ENCODE measurements at regions not wholly inside any gene's neighbourhood (a gene's known extent, or its start where the extent isn't known, plus 50 kb on each side); places are given as distances from the start of the nearest gene placed in this dataset.
A peak's percentile ranks its signal among the peaks of the same experiment; 100 is the strongest.

- peak; percentile 10 for DNase-seq (ENCODE audit: low read depth, low spot score)
- in situ Hi-C loops (cut with HindIII; ENCODE audit: low pct_unique_long_range_greater_than_20kb, low sequenced_read_pairs): no loop called here
These were observed 221.2 kb downstream of the GABRG2 start for GRCh38 chr5:162288647-162289296.

- in situ Hi-C loops (cut with HindIII; ENCODE audit: low pct_unique_long_range_greater_than_20kb, low sequenced_read_pairs): no loop called here
- DNase-seq (ENCODE audit: low read depth, low spot score): no peak
These were observed 221.9 kb downstream of the GABRG2 start for GRCh38 chr5:162289489-162289888.

GRCh38 chr5:162299793-162300192, 232.2 kb downstream of the GABRG2 start:
- in situ Hi-C loops (cut with HindIII; ENCODE audit: low pct_unique_long_range_greater_than_20kb, low sequenced_read_pairs): no loop called here
- DNase-seq (ENCODE audit: low read depth, low spot score): no peak

- no peak for DNase-seq (ENCODE audit: low read depth, low spot score)
- in situ Hi-C loops (cut with HindIII; ENCODE audit: low pct_unique_long_range_greater_than_20kb, low sequenced_read_pairs): no loop called here
These were observed 233.8 kb downstream of the GABRG2 start for GRCh38 chr5:162301356-162301755.

- in situ Hi-C loops (cut with HindIII; ENCODE audit: low pct_unique_long_range_greater_than_20kb, low sequenced_read_pairs): no loop called here
- no peak for DNase-seq (ENCODE audit: low read depth, low spot score)
These were observed 255.9 kb downstream of the GABRG2 start for GRCh38 chr5:162323466-162323865.

- in situ Hi-C loops (cut with HindIII; ENCODE audit: low pct_unique_long_range_greater_than_20kb, low sequenced_read_pairs): no loop called here
- no peak for DNase-seq (ENCODE audit: low read depth, low spot score)
These were observed 256.8 kb downstream of the GABRG2 start for GRCh38 chr5:162324328-162324727.

- in situ Hi-C loops (cut with HindIII; ENCODE audit: low pct_unique_long_range_greater_than_20kb, low sequenced_read_pairs): no loop called here
- no peak for DNase-seq (ENCODE audit: low read depth, low spot score)
These were observed 257.7 kb downstream of the GABRG2 start for GRCh38 chr5:162325143-162325727.

GRCh38 chr5:162334944-162335343, 267.4 kb downstream of the GABRG2 start:
- in situ Hi-C loops (cut with HindIII; ENCODE audit: low pct_unique_long_range_greater_than_20kb, low sequenced_read_pairs): no loop called here

GRCh38 chr5:162360373-162360931, 292.9 kb downstream of the GABRG2 start:
- in situ Hi-C loops (cut with HindIII; ENCODE audit: low pct_unique_long_range_greater_than_20kb, low sequenced_read_pairs): no loop called here
- no peak for DNase-seq (ENCODE audit: low read depth, low spot score)

More at GRCh38 chr5:162334944-162335343, 267.4 kb downstream of the GABRG2 start:
- no peak for DNase-seq (ENCODE audit: low read depth, low spot score)

- in situ Hi-C loops (cut with HindIII; ENCODE audit: low pct_unique_long_range_greater_than_20kb, low sequenced_read_pairs): no loop called here
- DNase-seq (ENCODE audit: low read depth, low spot score): no peak
These were observed 304.7 kb downstream of the GABRG2 start for GRCh38 chr5:162372256-162372655.

GRCh38 chr5:162377895-162378294, 310.3 kb downstream of the GABRG2 start:
- in situ Hi-C loops (cut with HindIII; ENCODE audit: low pct_unique_long_range_greater_than_20kb, low sequenced_read_pairs): no loop called here

GRCh38 chr5:162382839-162383238, 315.3 kb downstream of the GABRG2 start:
- DNase-seq (ENCODE audit: low read depth, low spot score): no peak
- in situ Hi-C loops (cut with HindIII; ENCODE audit: low pct_unique_long_range_greater_than_20kb, low sequenced_read_pairs): no loop called here

More at GRCh38 chr5:162377895-162378294, 310.3 kb downstream of the GABRG2 start:
- no peak for DNase-seq (ENCODE audit: low read depth, low spot score)

- DNase-seq (ENCODE audit: low read depth, low spot score): no peak
- in situ Hi-C loops (cut with HindIII; ENCODE audit: low pct_unique_long_range_greater_than_20kb, low sequenced_read_pairs): no loop called here
These were observed 316.7 kb downstream of the GABRG2 start for GRCh38 chr5:162384225-162384624.

GRCh38 chr5:162391833-162392232, 324.3 kb downstream of the GABRG2 start:
- in situ Hi-C loops (cut with HindIII; ENCODE audit: low pct_unique_long_range_greater_than_20kb, low sequenced_read_pairs): no loop called here
- DNase-seq (ENCODE audit: low read depth, low spot score): no peak

GRCh38 chr5:162392336-162392735, 324.8 kb downstream of the GABRG2 start:
- DNase-seq (ENCODE audit: low read depth, low spot score): no peak
- in situ Hi-C loops (cut with HindIII; ENCODE audit: low pct_unique_long_range_greater_than_20kb, low sequenced_read_pairs): no loop called here

- DNase-seq (ENCODE audit: low read depth, low spot score): no peak
- in situ Hi-C loops (cut with HindIII; ENCODE audit: low pct_unique_long_range_greater_than_20kb, low sequenced_read_pairs): no loop called here
These were observed 326.0 kb downstream of the GABRG2 start for GRCh38 chr5:162393534-162393933.

- no peak for DNase-seq (ENCODE audit: low read depth, low spot score)
- in situ Hi-C loops (cut with HindIII; ENCODE audit: low pct_unique_long_range_greater_than_20kb, low sequenced_read_pairs): no loop called here
These were observed 340.0 kb downstream of the GABRG2 start for GRCh38 chr5:162407614-162408013.

- DNase-seq (ENCODE audit: low read depth, low spot score): no peak
- in situ Hi-C loops (cut with HindIII; ENCODE audit: low pct_unique_long_range_greater_than_20kb, low sequenced_read_pairs): no loop called here
These were observed 342.8 kb downstream of the GABRG2 start for GRCh38 chr5:162410365-162410764.

- in situ Hi-C loops (cut with HindIII; ENCODE audit: low pct_unique_long_range_greater_than_20kb, low sequenced_read_pairs): no loop called here
- no peak for DNase-seq (ENCODE audit: low read depth, low spot score)
These were observed 361.6 kb downstream of the GABRG2 start for GRCh38 chr5:162429142-162429541.

All from SK-MEL-5 (cell line).